ENCODE measurements at regions not wholly inside any gene's neighbourhood (a gene's known extent, or its start where the extent isn't known, plus 50 kb on each side); places are given as distances from the start of the nearest gene placed in this dataset.

GRCh38 chr14:98944989-98945388 lies 327.0 kb downstream of the BCL11B start:
- no peak for TF ChIP-seq CTCF (IDR thresholded peaks at IDR 0.05; ENCODE audit: low read depth, low read length)
- Histone ChIP-seq H3K4me3 (ENCODE audit: low read depth, low read length) (no peak overlapping the region), H3K27ac (no peak overlapping the region), H3K9me3 (ENCODE audit: severe bottlenecking) (no peaks in the 10 kb centered on the region), H3K36me3 (no peaks in the 10 kb centered on the region), H3K27me3 (ENCODE audit: insufficient read depth, low read depth, severe bottlenecking) (peaks cover 79% of the 10 kb centered on the region)
- no peak for DNase-seq

- TF ChIP-seq CTCF (IDR thresholded peaks at IDR 0.05; ENCODE audit: low read depth, low read length): no peak
- Histone ChIP-seq H3K4me3 (ENCODE audit: low read depth, low read length) (no peak overlapping the region), H3K27me3 (ENCODE audit: insufficient read depth, low read depth, severe bottlenecking) (peaks cover 77% of the 10 kb centered on the region), H3K36me3 (no peaks in the 10 kb centered on the region), H3K27ac (no peak overlapping the region), H3K9me3 (ENCODE audit: severe bottlenecking) (no peaks in the 10 kb centered on the region)
- no peak for DNase-seq
Observed at GRCh38 chr14:98945611-98946570, 326.1 kb downstream of the BCL11B start.

- no peak overlapping the region for H3K27ac ChIP-seq
- TF ChIP-seq CTCF (IDR thresholded peaks at IDR 0.05; ENCODE audit: low read depth, low read length): no peak
Observed at GRCh38 chr14:98946940-98947339, 325.1 kb downstream of the BCL11B start.

GRCh38 chr14:98947911-98948595 lies 323.9 kb downstream of the BCL11B start:
- DNase-seq: no peak
- Histone ChIP-seq H3K9me3 (ENCODE audit: severe bottlenecking) (peaks cover 3% of the 10 kb centered on the region), H3K36me3 (no peaks in the 10 kb centered on the region), H3K27ac (no peak overlapping the region), H3K27me3 (ENCODE audit: insufficient read depth, low read depth, severe bottlenecking) (peaks cover 77% of the 10 kb centered on the region), H3K4me3 (ENCODE audit: low read depth, low read length) (no peak overlapping the region)
- no peak for TF ChIP-seq CTCF (IDR thresholded peaks at IDR 0.05; ENCODE audit: low read depth, low read length)

More at GRCh38 chr14:98946940-98947339, 325.1 kb downstream of the BCL11B start:
- Histone ChIP-seq H3K4me3 (ENCODE audit: low read depth, low read length) (no peak overlapping the region), H3K9me3 (ENCODE audit: severe bottlenecking) (peaks cover 1% of the 10 kb centered on the region), H3K27me3 (ENCODE audit: insufficient read depth, low read depth, severe bottlenecking) (peaks cover 77% of the 10 kb centered on the region), H3K36me3 (no peaks in the 10 kb centered on the region)
- DNase-seq: no peak

- Histone ChIP-seq H3K27me3 (ENCODE audit: insufficient read depth, low read depth, severe bottlenecking) (peaks cover 77% of the 10 kb centered on the region), H3K4me3 (ENCODE audit: low read depth, low read length) (no peak overlapping the region), H3K27ac (no peak overlapping the region), H3K36me3 (no peaks in the 10 kb centered on the region), H3K9me3 (ENCODE audit: severe bottlenecking) (peaks cover 3% of the 10 kb centered on the region)
- TF ChIP-seq CTCF (IDR thresholded peaks at IDR 0.05; ENCODE audit: low read depth, low read length): no peak
- DNase-seq: no peak
Observed at GRCh38 chr14:98949051-98949450, 322.9 kb downstream of the BCL11B start.
